Keratinocyte (primary cell): ENCODE measurements at regions not wholly inside any gene's neighbourhood (a gene's known extent, or its start where the extent isn't known, plus 50 kb on each side); places are given as distances from the start of the nearest gene placed in this dataset.
"Not testable (repeated sequence)": the region's sequence is repeated elsewhere in the genome, so short reads cannot be mapped to it uniquely, and the experiment has no call there.

Experiments
- DNase-seq: peaks from one replicate; pipeline ENCODE4 v3.0.0-alpha.2; 2011; ENCODE audit warnings: low read depth, missing footprints, low spot score
- FAIRE-seq: peaks from 2 replicates; lab custom pipeline; 2011; peaks lifted over from hg19 to GRCh38; lab: Jason Lieb, UNC
- H2AFZ ChIP-seq: 2 replicates; pipeline ENCODE4 v1.6.0; 2012; ENCODE audit warnings: low read length, control low read depth, inconsistent platforms; ENCODE audit not compliant: control insufficient read depth
- H3K27ac ChIP-seq: 2 replicates; pipeline ENCODE4 v1.5.1; 2011; ENCODE audit warnings: low read length; ENCODE audit not compliant: control insufficient read depth, insufficient read depth
- H3K27me3 ChIP-seq: 3 replicates; pipeline ENCODE4 v1.6.0; 2011; ENCODE audit warnings: low read length; ENCODE audit not compliant: control insufficient read depth, insufficient read depth; ENCODE audit errors: extremely low read depth
- H3K36me3 ChIP-seq, 2 experiments: 2 replicates in 1 of 2; 3 replicates in 1 of 2; pipeline ENCODE4 v1.5.1; 2011; ENCODE audit warnings: low read length in 2 of 2, mild to moderate bottlenecking in 1 of 2; ENCODE audit not compliant: control insufficient read depth in 2 of 2, insufficient read depth in 2 of 2; ENCODE audit errors: extremely low read depth in 1 of 2
- H3K4me1 ChIP-seq: 3 replicates; pipeline ENCODE4 v1.5.1; 2011; ENCODE audit warnings: low read length; ENCODE audit not compliant: control insufficient read depth, insufficient read depth; ENCODE audit errors: extremely low read depth
- H3K4me2 ChIP-seq: 3 replicates; pipeline ENCODE4 v1.6.0; 2011; ENCODE audit warnings: low read depth, low read length; ENCODE audit not compliant: control insufficient read depth, insufficient read depth; ENCODE audit errors: extremely low read depth
- H3K4me3 ChIP-seq, 3 experiments: fragments of 200-600 bp in 1 of 3; sonication (generic) in 1 of 3; 2 replicates in 2 of 3; 3 replicates in 1 of 3; pipeline ENCODE4 v1.5.1; 2011 to 2016; ENCODE audit warnings: low read length in 3 of 3, mild to moderate bottlenecking in 3 of 3, control low read depth in 2 of 3, inconsistent platforms in 1 of 3, low read depth in 1 of 3, mixed read lengths in 1 of 3, mixed run types in 1 of 3, moderate library complexity in 1 of 3; ENCODE audit not compliant: control insufficient read depth in 2 of 3, insufficient read depth in 2 of 3; ENCODE audit errors: extremely low read depth in 1 of 3
- H3K79me2 ChIP-seq: 2 replicates; pipeline ENCODE4 v1.6.0; 2012; ENCODE audit warnings: low read length; ENCODE audit not compliant: control insufficient read depth, insufficient read depth
- H3K9ac ChIP-seq: 3 replicates; pipeline ENCODE4 v1.6.0; 2011; ENCODE audit warnings: low read length; ENCODE audit not compliant: control insufficient read depth, insufficient read depth; ENCODE audit errors: extremely low read depth
- H3K9me1 ChIP-seq: 3 replicates; pipeline ENCODE4 v1.6.0; 2011; ENCODE audit warnings: low read length; ENCODE audit not compliant: control insufficient read depth, insufficient read depth; ENCODE audit errors: extremely low read depth
- H3K9me3 ChIP-seq: 2 replicates; pipeline ENCODE4 v1.5.1; 2012; ENCODE audit warnings: low read depth, low read length; ENCODE audit not compliant: control insufficient read depth
- H4K20me1 ChIP-seq: 3 replicates; pipeline ENCODE4 v1.6.0; 2011; ENCODE audit warnings: low read length; ENCODE audit not compliant: control insufficient read depth, insufficient read depth; ENCODE audit errors: extremely low read depth
- dilution Hi-C: fragments of 300-500 bp; cut with MboI; formaldehyde crosslinking; loops from one replicate; pipeline ENCODE4 v1.7.0; 2020; ENCODE audit warnings: low sequenced_read_pairs; ENCODE audit not compliant: extremely low pct_ligation_motif_present

DNA sequence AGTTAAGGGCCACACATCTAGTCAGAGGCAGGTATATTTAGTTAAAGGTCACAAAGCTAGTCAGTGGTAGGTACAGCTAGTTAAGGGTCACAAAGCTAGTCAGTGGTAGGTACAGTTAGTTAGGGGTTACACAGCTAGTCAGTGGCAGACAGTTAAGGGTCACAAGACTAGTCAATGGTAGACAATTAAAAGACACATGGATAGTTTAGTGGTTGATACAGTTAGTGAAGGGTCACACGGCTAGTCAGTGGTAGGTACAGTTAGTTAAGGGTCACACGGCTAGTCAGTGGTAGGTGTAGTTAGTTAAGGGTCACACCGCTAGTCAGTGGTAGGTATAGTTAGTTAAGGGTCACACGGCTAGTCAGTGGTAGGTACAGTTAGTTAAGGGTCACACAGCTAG lies 110.0 kb downstream of the NPIPA7 start:
- H3K9me3 ChIP-seq, H3K4me3 ChIP-seq, H3K4me2 ChIP-seq, H3K4me1 ChIP-seq, FAIRE-seq, H3K36me3 ChIP-seq, dilution Hi-C loops, H3K27ac ChIP-seq, H3K27me3 ChIP-seq, H4K20me1 ChIP-seq, H2AFZ ChIP-seq, DNase-seq, H3K9ac ChIP-seq, H3K79me2 ChIP-seq, H3K9me1 ChIP-seq: not testable (repeated sequence)

DNA sequence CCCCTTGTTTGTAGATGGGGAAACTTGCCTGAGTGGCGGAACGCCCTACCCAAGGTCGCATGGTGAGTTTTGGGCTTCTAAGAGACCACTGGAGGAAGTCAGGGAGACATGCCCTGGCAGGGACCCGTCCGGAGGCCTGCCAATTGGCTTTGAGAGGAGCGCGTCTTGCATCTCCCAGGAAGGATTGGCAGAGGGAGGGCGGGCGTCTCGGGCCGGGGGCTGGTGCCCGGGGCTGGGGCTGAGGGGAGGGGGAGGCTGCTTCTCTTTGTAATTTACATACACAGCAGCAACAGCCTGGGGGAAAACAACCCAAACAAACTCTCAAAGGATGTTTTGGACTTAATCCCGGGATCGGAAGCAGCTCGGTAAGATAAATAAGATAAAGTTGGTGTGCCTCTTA lies 110.5 kb downstream of the NPIPA7 start:
- H3K27me3 ChIP-seq, dilution Hi-C loops: not testable (repeated sequence)

DNA sequence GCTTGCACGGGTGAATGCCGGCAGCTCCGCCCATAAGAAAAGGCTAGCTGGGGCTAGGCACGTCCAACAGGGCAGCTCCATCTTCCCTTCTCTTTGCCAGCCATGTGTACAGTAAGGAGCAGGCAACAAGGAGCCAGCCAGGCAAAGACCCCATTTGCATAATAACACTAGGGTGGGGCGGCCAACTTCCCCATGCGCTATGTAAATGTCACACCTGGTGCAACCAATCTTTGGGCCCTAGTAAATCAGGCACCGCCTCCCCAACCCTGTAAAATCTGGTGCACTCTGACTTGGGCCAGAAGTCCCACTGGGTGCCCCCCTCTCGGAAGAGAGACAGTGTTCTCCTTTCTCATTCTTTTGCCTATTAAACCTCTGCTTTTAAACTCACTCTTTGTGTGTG lies 115.2 kb downstream of the NPIPA7 start:
- dilution Hi-C loops, H3K4me3 ChIP-seq, H3K4me1 ChIP-seq, H4K20me1 ChIP-seq, DNase-seq, H3K27me3 ChIP-seq, H3K79me2 ChIP-seq, H3K9me3 ChIP-seq, H3K9me1 ChIP-seq, H3K27ac ChIP-seq, H2AFZ ChIP-seq, H3K36me3 ChIP-seq, FAIRE-seq, H3K9ac ChIP-seq, H3K4me2 ChIP-seq: not testable (repeated sequence)

More for the DNA sequence above, 110.5 kb downstream of the NPIPA7 start:
- not testable (repeated sequence) for H2AFZ ChIP-seq, H3K27ac ChIP-seq, H3K36me3 ChIP-seq, FAIRE-seq, DNase-seq, H3K4me1 ChIP-seq, H3K9me3 ChIP-seq, H3K79me2 ChIP-seq, H3K9me1 ChIP-seq, H4K20me1 ChIP-seq, H3K4me2 ChIP-seq, H3K9ac ChIP-seq, H3K4me3 ChIP-seq

DNA sequence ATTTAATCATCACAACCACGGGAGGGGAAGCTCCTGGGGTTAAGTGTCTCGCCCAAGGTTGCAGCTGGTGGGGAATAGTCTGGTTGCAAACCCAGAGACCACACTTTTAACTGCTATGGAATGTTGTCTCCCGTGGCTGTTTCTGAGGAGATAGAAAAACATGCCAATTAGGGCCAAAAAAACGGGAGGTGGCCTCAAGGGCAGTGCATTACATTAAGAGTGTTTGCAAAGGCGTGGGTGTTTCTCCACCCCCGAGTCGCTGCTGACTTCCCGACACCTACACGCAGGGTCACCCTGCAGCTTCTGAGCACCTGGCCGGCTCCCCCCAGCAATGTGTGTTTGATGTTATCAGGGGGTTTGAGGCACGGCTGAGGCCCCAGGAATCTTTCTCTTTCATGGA lies 116.1 kb downstream of the NPIPA7 start:
- H3K9me3 ChIP-seq, H3K36me3 ChIP-seq, H3K9me1 ChIP-seq, H3K4me3 ChIP-seq, H3K79me2 ChIP-seq, H3K27me3 ChIP-seq, H2AFZ ChIP-seq, H3K4me1 ChIP-seq, DNase-seq, H3K27ac ChIP-seq, dilution Hi-C loops, H4K20me1 ChIP-seq, H3K4me2 ChIP-seq, FAIRE-seq, H3K9ac ChIP-seq: not testable (repeated sequence)

DNA sequence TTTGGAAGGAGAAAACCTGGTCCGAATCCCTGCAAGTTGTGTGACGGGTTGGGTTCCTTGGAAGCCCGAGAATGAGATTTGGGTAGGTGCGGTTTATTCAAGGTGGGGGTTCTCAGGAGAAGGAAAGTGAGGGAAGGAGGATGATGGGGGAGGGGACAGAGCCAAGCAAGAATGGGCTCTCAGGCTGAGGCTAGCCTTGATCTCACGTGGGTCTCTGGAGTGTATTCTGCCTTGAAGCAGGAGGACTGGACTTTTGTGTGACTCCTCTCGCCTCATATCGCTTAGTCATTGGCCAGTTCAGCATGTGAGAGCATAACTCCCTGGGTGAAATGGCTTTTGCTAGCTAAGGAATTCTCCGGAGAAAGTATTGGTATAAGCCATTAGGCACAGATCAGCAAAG lies 120.9 kb downstream of the NPIPA7 start:
- H3K36me3 ChIP-seq, H3K27ac ChIP-seq, H3K9me1 ChIP-seq, DNase-seq, H4K20me1 ChIP-seq, H3K4me1 ChIP-seq, H3K4me2 ChIP-seq, dilution Hi-C loops, FAIRE-seq, H2AFZ ChIP-seq, H3K79me2 ChIP-seq, H3K9ac ChIP-seq, H3K27me3 ChIP-seq, H3K9me3 ChIP-seq, H3K4me3 ChIP-seq: not testable (repeated sequence)
